ENCODE measurements at regions not wholly inside any gene's neighbourhood (a gene's known extent, or its start where the extent isn't known, plus 50 kb on each side); places are given as distances from the start of the nearest gene placed in this dataset.

DNA sequence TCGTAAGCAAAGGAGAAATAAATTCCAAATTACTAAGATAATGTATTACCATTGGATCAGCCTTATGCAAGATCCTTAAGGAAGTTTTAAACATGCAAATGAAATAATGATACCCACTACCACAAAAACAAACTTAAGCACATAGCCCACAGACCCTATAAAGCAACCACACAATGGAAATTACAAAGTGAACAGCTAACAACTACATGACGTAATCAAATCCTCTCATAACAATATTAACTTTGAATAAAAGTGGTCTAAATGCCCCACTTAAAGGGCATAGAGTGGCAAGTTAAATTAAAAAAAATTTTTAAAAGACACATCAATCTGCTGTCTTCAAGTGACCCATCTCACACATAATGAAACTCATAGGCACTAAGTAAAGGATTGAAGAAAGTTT is 397.3 kb upstream of the SEMA3A start:
- no peaks in the 10 kb centered on the region for H3K9me3 ChIP-seq
- no peak for DNase-seq

DNA sequence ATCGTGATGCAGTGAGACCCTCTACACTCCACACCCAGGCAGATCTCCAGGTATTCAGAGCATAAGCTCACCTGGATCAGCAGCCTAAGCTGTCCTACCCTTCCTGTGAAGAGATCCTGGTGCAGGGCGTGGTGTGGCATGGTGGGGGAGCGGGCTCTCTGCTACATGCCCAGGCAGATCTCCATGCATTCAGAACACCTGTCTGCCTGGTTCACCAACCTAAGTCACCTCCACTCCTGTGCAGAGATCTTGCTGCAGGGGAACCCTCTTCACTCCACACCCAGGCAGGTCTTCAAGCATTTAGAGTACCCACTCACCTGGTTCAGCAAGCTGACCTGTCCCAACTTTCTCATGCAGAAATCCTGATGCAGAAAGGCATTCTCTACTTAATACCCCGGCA is 394.4 kb upstream of the SEMA3A start:
- H3K9me3 ChIP-seq, result no peaks in the 10 kb centered on the region

More for the DNA sequence above, 397.3 kb upstream of the SEMA3A start:
- no peaks in the 10 kb centered on the region for H3K36me3 ChIP-seq
- H3K4me3 ChIP-seq, result no peak overlapping the region
- H3K27me3 ChIP-seq, result no peaks in the 10 kb centered on the region

DNA sequence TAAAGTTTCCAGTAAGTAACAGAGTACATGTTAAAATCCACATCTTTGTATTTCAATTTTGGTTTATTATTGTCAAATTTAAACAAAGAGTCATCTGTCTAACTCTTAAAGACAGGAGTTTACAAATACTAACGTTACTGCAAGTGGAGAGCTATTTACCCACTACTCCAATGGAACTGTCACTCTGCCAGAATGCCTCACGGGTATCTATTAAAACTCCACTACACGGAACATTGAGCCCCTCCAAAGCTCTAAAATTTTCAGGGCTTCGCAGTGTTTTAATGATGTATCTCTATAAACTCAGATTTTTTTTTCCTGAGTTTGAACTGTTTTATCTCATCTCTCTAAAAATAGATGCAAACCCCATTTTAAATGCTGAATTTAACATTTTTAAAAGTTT is 388.7 kb upstream of the SEMA3A start:
- H3K27me3 ChIP-seq, result no peaks in the 10 kb centered on the region
- peaks cover 2% of the 10 kb centered on the region; the same call in 1 of the 2 replicates for H3K9me3 ChIP-seq
- no peak for DNase-seq
- no peaks in the 10 kb centered on the region for H3K36me3 ChIP-seq
- H3K4me3 ChIP-seq, result no peak overlapping the region

More for the DNA sequence above, 394.4 kb upstream of the SEMA3A start:
- Histone ChIP-seq H3K27me3 (no peaks in the 10 kb centered on the region), H3K36me3 (no peaks in the 10 kb centered on the region), H3K4me3 (no peak overlapping the region)
- DNase-seq, result no peak

DNA sequence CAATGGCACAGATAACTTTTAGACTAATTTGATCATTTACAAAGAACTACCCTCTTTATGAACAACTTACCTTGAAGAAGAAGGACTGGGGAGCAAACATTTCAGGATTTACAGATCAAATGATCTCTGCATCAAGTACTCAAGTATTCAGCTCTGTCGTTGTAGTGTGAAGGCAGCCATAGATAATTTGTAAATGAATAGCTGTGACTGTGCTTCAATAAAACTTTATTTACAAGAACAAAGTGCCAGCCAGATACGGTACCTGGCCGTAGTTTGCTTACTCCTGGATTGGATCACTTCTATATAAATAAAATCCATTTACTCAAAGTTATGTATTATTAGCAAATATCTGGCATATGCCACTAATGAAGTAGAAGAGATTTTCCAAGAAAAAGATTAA is 388.2 kb upstream of the SEMA3A start:
- DNase-seq, result no peak
- no peaks in the 10 kb centered on the region for H3K27me3 ChIP-seq
- no peaks in the 10 kb centered on the region for H3K36me3 ChIP-seq
- H3K4me3 ChIP-seq, result no peak overlapping the region
- H3K9me3 ChIP-seq, result peaks cover 2% of the 10 kb centered on the region; the same call in 1 of the 2 replicates

DNA sequence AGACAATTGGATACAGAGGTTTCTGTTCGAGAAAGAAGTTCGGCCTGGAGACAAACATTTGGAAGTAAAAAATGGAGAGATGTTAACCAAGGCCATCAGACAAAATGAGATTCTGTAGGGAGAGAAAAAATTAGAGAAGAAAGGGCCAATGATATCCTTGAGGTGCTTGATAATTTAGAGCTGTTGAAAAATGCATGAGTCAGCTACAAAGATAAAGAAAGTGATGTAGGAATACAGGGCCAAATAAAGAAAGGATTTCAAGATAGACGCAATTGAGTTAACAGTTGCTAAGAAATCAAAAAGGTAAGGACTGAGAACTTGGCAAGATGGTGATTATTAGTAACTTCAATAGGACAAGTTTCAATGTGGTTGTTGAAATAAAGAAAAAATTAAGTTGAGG is 384.2 kb upstream of the SEMA3A start:
- Histone ChIP-seq H3K36me3 (no peaks in the 10 kb centered on the region), H3K27me3 (no peaks in the 10 kb centered on the region), H3K9me3 (peaks cover 2% of the 10 kb centered on the region; the same call in 1 of the 2 replicates), H3K4me3 (no peak overlapping the region)
- no peak for DNase-seq

DNA sequence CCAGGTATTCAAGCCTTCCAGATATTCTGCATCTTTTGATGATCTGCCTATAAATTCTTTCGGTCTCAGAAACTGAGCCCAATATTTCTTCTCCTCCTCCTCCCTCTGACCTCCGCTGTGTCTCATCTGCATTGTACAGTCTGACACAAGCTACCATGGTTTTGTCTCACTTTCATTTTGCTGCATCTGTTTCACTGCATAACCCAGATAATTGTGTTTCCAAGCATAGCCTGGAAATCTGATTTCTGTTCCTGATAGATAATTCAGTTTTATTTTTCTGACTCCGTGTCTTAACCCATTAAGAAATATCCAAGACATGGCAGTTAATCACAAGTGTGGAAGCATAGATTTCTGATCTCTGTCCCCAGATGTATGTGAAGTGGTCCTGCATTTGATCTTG is 374.2 kb upstream of the SEMA3A start:
- Histone ChIP-seq H3K27me3 (no peaks in the 10 kb centered on the region), H3K4me3 (no peak overlapping the region), H3K36me3 (no peaks in the 10 kb centered on the region), H3K9me3 (no peaks in the 10 kb centered on the region)
- DNase-seq, result no peak

DNA sequence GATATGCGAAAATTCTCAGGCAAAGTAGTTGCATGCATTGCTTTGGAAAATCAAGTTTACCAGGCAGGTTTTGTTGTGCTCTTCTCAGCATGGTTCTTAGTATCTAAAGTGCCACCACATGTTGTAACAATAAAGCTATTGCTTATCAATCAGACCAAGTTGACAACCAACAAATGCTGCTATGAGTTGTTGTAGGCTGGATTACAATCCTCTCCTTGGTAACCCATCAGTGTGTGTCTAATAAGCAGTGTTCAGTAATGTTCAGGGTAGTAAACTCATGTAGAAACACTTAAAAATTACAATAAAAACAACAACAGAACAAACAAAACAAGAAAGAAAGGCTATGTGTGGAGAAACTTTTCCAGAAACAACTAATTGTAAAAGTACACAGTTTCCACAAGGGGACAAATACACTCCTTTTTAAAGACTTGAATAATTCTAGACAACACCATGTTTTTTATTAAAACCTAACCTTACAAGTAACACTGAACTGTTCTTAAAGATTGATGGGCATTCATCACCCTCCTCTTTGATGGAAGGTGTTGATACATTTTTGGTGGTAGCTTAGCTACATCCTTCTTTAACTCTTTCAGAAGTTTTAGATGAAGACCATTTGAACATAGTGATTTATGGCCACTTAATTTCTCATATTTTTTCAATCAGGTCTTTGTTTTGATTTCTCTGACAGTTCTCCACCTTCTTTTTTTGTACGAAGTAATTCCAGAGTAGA is 370.9 kb upstream of the SEMA3A start:
- no peaks in the 10 kb centered on the region for H3K36me3 ChIP-seq
- no peaks in the 10 kb centered on the region for H3K27me3 ChIP-seq
- no peak overlapping the region for H3K4me3 ChIP-seq
- DNase-seq, result no peak
- no peaks in the 10 kb centered on the region for H3K9me3 ChIP-seq

DNA sequence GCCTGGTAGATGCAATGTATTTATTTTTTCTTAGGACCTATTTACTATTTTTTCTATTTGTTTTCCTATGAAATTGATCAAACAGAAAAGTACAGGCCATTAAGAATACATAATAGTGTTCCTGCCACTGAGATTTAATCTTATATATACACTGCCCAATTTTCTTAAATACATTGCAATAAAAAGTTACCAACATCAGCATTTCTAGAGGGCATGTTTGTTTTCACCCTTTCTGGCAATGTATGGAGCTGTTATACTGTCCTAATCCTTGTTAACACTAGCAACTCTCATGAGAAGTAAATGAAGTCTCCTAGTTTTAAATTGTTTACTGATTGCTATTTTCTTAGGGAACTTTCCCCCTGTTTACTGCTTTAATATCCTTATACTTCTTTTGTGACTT is 359.1 kb upstream of the SEMA3A start:
- H3K9me3 ChIP-seq, result peaks cover 15% of the 10 kb centered on the region
- no peaks in the 10 kb centered on the region for H3K36me3 ChIP-seq
- H3K27me3 ChIP-seq, result no peaks in the 10 kb centered on the region
- H3K4me3 ChIP-seq, result no peak overlapping the region
- DNase-seq, result no peak

DNA sequence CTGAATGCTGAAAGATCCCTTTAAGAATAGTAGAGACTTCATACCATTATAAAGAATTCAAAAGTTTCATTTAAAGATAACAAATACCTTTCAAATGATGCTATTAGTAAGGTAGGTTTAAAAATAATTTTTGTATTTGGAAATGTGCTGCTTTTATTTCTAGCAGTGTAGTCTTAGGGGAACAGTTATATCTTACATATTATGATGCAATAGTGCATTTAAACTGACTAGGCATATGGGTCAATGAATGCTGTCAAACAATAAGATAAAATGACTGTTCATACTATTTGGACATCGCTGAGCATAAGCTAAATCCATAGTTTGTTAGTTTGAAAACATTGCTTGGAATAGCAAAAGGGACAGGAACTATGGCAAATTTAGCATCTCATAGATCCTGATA is 354.8 kb upstream of the SEMA3A start:
- no peaks in the 10 kb centered on the region for H3K9me3 ChIP-seq
- H3K4me3 ChIP-seq, result no peak overlapping the region
- no peak for DNase-seq
- H3K36me3 ChIP-seq, result no peaks in the 10 kb centered on the region
- H3K27me3 ChIP-seq, result no peaks in the 10 kb centered on the region

DNA sequence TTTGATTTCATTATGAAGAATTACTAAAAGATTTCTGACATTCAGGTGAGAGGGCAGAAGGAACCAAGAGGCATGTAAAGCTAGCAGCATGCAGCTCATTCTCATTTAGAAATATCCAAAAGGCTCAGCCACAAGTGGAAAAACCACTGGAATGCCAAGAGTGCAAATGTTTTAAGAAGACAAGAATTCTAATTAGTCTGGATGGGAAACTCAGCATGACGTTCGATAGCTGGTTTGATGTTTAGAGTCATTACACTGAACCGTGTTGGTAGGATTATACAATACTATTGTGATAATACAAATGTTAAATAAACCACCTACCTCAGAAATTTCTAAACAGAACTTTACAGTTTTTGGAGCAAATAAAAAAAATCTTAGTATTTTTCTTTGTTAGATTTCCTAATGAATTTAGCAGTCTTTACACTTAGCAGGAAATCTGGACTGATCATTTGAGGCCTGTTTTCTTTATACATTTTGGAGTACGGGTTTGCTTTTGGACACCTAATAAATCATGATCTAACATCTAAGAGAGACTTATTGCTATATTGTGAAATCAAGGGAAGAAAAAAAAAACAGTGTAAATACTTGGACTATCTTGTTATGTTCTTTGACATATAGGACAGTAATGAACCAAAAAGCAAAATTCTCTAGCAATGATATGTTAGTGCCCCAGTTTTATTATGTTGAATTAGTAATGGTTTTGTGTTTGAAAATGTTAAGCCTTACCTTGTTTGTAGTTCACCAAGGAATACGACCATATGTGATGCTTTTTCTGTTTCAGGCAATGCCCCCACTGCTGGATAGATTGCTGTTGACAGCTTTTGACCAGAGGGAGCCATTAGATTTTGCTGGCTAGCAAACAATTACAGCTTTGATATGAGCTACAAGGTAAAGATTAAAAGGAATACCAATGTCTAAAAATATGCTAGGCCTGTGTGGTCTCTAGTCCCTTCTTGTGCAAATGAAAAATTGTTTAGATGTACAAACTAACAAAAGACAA is 354.1 kb upstream of the SEMA3A start:
- H3K9me3 ChIP-seq, result no peaks in the 10 kb centered on the region
- H3K27me3 ChIP-seq, result no peaks in the 10 kb centered on the region
- DNase-seq, result no peak
- H3K36me3 ChIP-seq, result no peaks in the 10 kb centered on the region
- H3K4me3 ChIP-seq, result no peak overlapping the region

DNA sequence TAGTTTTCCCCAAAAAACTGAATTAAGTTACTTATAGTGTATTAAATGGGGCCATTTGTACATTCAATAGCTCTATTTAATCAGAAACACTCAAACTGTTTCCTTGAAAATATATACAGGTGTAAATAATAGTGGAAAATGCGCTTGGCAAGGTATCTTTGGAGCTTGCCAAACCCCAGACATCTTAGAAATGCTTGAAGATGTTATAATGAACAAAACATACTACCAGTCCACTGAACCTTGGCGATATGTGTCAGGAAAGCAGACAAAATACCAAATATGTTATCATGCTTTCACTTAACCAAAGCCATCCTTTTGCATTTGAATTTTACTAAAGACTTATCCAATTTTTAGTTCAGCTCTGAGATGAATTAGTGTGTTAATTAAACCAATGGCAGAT is 352.7 kb upstream of the SEMA3A start:
- Histone ChIP-seq H3K27me3 (no peaks in the 10 kb centered on the region), H3K9me3 (no peaks in the 10 kb centered on the region), H3K36me3 (no peaks in the 10 kb centered on the region), H3K4me3 (no peak overlapping the region)
- DNase-seq, result no peak

DNA sequence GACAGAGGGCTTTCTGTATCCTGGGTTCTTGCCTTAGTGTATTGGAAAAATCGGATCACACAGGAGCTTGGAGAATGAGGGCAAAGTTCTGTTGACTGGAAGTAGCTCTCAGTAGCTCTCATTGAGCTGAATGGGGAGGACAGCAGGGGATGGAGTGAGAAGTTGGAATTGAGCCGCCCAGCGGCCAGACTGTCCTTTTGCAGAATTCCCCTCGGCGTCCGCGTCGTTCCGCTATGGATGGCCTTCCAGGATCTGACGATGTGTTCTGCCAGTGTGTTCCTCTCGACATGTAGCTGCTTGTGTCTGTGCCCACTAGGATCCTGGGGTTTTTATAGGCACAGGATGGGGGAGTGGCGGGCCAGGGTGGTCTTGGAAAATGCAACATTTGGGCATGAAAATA is 351.8 kb upstream of the SEMA3A start:
- Histone ChIP-seq H3K27me3 (no peaks in the 10 kb centered on the region), H3K4me3 (no peak overlapping the region), H3K36me3 (no peaks in the 10 kb centered on the region), H3K9me3 (no peaks in the 10 kb centered on the region)
- DNase-seq, result no peak

DNA sequence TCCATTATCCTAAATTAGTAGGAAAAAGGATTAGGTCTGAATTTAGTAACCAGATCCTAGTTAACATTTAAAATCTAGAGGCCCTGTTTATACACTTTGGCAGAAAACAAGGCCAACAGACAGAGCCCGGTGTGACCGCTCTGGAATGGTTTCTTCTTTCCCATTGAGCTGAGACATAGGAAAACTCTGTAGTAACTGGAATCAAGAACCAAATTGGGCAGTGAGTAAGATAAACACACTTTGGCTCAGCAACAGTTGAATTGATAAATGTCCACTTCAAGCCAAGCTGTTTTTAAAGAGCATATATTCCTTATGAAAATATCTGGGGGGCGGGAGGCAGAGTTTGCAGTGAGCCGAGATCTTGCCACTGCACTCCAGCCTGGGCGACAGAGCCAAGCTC is 343.7 kb upstream of the SEMA3A start:
- DNase-seq, result peak; percentile 33
- Histone ChIP-seq H3K9me3 (no peaks in the 10 kb centered on the region), H3K36me3 (no peaks in the 10 kb centered on the region), H3K4me3 (no peak overlapping the region), H3K27me3 (no peaks in the 10 kb centered on the region)

DNA sequence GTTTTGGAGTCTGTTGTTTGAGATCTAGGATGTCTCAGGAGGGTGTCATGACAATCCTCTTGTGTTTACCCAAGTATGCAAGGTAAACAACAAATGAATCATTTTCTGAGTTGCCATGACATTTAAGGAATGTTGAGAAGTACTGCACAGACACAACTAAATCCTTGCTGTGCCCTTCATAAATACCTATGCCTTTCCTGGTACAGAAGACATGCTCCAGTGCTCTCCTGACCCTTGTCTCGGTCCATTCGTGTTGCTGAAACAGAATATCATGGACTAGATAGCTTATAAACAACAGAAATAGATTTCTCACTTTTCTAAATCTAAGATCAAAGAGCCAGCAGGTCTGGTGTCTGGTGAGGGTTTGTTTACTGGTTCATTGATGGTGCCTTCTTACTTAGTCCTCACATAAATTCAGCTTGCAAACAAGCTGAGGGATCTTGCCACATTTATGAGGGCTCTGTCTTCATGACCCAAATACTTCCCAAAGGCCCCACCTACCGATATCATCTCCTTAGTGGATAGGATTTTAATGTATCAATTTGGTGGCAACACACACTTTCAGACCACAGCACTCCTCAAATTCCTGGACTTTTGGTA is 341.8 kb upstream of the SEMA3A start:
- no peak overlapping the region for H3K4me3 ChIP-seq
- no peak for DNase-seq
- H3K9me3 ChIP-seq, result no peaks in the 10 kb centered on the region
- no peaks in the 10 kb centered on the region for H3K27me3 ChIP-seq
- no peaks in the 10 kb centered on the region for H3K36me3 ChIP-seq

DNA sequence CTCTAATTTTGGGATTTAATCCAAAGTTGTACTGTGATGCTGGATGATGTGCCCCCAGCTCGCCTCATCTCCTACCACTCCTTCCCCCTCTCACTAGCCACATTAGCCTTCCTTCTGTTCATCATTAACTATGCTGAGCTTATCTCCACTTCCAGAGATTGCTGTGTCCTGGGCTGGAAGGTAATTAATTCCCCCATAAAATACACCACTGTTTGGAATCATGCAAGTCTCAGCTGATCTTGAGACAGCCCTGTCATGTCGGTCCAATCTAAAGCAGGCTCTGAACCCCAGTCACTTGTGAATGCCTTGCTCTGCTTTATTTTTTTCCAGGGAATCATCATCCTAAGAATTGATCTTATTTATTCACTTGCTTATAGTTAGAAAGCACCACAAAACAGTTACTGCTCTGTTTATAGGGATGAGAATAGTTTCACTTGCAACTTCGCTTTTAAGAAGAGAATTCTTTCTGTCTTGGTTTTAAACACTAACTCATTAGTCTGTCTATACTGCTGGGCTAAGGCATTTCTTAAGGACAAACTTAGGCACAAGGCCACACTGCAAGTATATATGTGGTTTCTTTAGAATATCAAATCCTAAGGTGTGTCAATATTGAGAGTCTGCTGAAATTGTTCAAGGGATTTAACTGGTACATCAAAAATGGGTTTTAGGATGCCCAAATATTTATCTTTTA is 341.1 kb upstream of the SEMA3A start:
- Histone ChIP-seq H3K36me3 (no peaks in the 10 kb centered on the region), H3K4me3 (no peak overlapping the region), H3K9me3 (no peaks in the 10 kb centered on the region), H3K27me3 (no peaks in the 10 kb centered on the region)
- DNase-seq, result no peak

DNA sequence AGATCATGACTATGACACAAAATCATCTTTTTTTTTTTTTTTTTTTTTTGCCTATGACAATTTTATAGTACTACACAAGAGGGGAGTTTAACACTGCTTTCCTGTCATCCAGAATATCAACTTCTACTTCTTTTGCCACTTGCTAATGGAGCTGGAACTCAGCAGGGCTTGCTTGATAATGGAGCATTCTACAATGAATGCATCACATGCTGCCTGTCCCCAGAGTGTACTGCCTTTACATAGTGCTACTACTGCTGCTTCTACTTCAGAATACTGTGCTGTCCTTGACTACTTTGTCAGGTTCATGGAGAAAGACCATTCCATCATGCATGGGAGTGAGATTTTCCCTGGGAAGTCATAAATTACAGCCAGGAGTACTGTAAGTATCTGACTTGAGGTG is 338.6 kb upstream of the SEMA3A start:
- Histone ChIP-seq H3K36me3 (no peaks in the 10 kb centered on the region), H3K9me3 (no peaks in the 10 kb centered on the region), H3K4me3 (no peak overlapping the region), H3K27me3 (no peaks in the 10 kb centered on the region)
- DNase-seq, result no peak

DNA sequence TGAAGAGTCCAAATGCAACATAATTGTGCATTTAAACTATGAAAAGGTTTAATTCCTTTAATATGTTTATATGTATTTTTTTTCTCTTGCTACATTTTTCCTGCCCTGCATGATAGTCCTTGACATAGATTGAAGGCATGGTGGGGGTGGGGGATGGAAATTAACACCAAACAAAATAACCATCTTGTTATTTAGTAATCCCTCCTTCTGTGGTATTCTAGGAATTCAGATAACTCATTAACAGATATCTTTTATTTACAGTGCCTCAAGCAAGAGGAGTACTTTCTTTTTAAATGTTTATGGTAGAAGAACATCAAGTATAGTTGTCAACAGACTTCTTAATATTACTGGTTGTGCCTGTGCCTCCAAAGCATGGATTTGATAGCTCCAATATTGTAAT is 337.6 kb upstream of the SEMA3A start:
- Histone ChIP-seq H3K4me3 (no peak overlapping the region), H3K9me3 (no peaks in the 10 kb centered on the region), H3K36me3 (0 out of 2 replicates have a peak, but pooled peaks cover under 1% of the 10 kb centered on the region), H3K27me3 (no peaks in the 10 kb centered on the region)
- DNase-seq, result no peak
